Loucy (cell line): ENCODE measurements at regions not wholly inside any gene's neighbourhood (a gene's known extent, or its start where the extent isn't known, plus 50 kb on each side); places are given as distances from the start of the nearest gene placed in this dataset.

Experiments used
- H2AFZ ChIP-seq: fragments of 200-600 bp; sonication (generic); 2 replicates; pipeline ENCODE4 v1.6.0; 2016; ENCODE audit warnings: antibody characterized with exemption, mild to moderate bottlenecking, low read length, moderate library complexity
- H3F3A ChIP-seq: fragments of 200-600 bp; 2 replicates; pipeline ENCODE4 v1.6.0; 2016; ENCODE audit warnings: antibody characterized with exemption, low read depth, mild to moderate bottlenecking
- H3K27me3 ChIP-seq: fragments of 200-600 bp; sonication (generic); 2 replicates; pipeline ENCODE4 v1.6.1; 2014; ENCODE audit warnings: low read length, mild to moderate bottlenecking; ENCODE audit not compliant: insufficient read depth, poor library complexity, severe bottlenecking
- H3K36me3 ChIP-seq: fragments of 200-600 bp; sonication (generic); 2 replicates; pipeline ENCODE4 v1.6.1; 2016; ENCODE audit warnings: low read length; ENCODE audit not compliant: insufficient read depth
- H3K4me1 ChIP-seq: fragments of 200-600 bp; sonication (generic); 2 replicates; pipeline ENCODE4 v1.5.1; 2014; ENCODE audit warnings: low read length, mild to moderate bottlenecking; ENCODE audit not compliant: insufficient read depth, poor library complexity, severe bottlenecking
- H3K4me2 ChIP-seq: fragments of 200-600 bp; sonication (generic); 2 replicates; pipeline ENCODE4 v1.6.0; 2014; ENCODE audit warnings: antibody characterized with exemption, low read length, low read depth, mild to moderate bottlenecking; ENCODE audit not compliant: poor library complexity, severe bottlenecking
- H3K4me3 ChIP-seq: fragments of 200-600 bp; sonication (generic); 2 replicates; pipeline ENCODE4 v1.5.1; 2014; ENCODE audit warnings: low read length, mild to moderate bottlenecking, mixed read lengths; ENCODE audit not compliant: poor library complexity, severe bottlenecking
- H3K79me2 ChIP-seq: fragments of 200-600 bp; sonication (generic); 2 replicates; pipeline ENCODE4 v1.6.1; 2014; ENCODE audit warnings: low read length; ENCODE audit not compliant: insufficient read depth
- H3K9ac ChIP-seq: fragments of 200-600 bp; sonication (generic); 2 replicates; pipeline ENCODE4 v1.6.0; 2014; ENCODE audit warnings: mild to moderate bottlenecking, low read depth, low read length, moderate library complexity; ENCODE audit not compliant: poor library complexity, severe bottlenecking
- H3K9me2 ChIP-seq: fragments of 200-600 bp; sonication (generic); replicated peaks from 2 replicates; pipeline ENCODE4 v1.6.1; 2016; ENCODE audit warnings: low read depth, low read length, mixed read lengths
- H3K9me3 ChIP-seq: fragments of 200-600 bp; sonication (generic); 2 replicates; pipeline ENCODE4 v1.6.1; 2014; ENCODE audit warnings: mild to moderate bottlenecking, antibody characterized with exemption, low read length, low read depth; ENCODE audit not compliant: insufficient read depth
- H4K20me1 ChIP-seq: fragments of 200-600 bp; sonication (generic); 2 replicates; pipeline ENCODE4 v1.6.0; 2014; ENCODE audit warnings: antibody characterized with exemption, low read length, mild to moderate bottlenecking; ENCODE audit not compliant: insufficient read depth, poor library complexity, severe bottlenecking
- CTCF ChIP-seq: fragments of 200-600 bp; sonication (generic); conservative IDR thresholded peaks from 2 replicates; pipeline ENCODE4 v1.5.1; 2014; ENCODE audit warnings: mild to moderate bottlenecking, antibody characterized with exemption, low read length
- EZH2phosphoT487 ChIP-seq: fragments of 200-600 bp; IDR thresholded peaks from 2 replicates; pipeline ENCODE4 v1.6.1; 2018; ENCODE audit warnings: antibody characterized with exemption, mild to moderate bottlenecking, moderate library complexity, borderline replicate concordance

GRCh38 chr1:68633141-68633919, 136.4 kb upstream of the DEPDC1 start:
- Histone ChIP-seq H3K4me3 (no peak overlapping the region), H3K9me3 (no peaks in the 10 kb centered on the region), H3K9ac (no peak overlapping the region), H3K4me1 (no peaks in the 10 kb centered on the region), H3K79me2 (no peaks in the 10 kb centered on the region), H2AFZ (0 out of 2 replicates have a peak overlapping the region, but pooled peaks have one; percentile 23), H3K4me2 (no peak overlapping the region), H3K27me3 (no peaks in the 10 kb centered on the region), H3K9me2 (no peaks in the 10 kb centered on the region), H3F3A (no peaks in the 10 kb centered on the region), H3K36me3 (no peaks in the 10 kb centered on the region), H4K20me1 (no peaks in the 10 kb centered on the region)
- TF ChIP-seq CTCF (no peak), EZH2phosphoT487 (no peak)

GRCh38 chr1:68644504-68644903, 147.6 kb upstream of the DEPDC1 start:
- Histone ChIP-seq H3K9ac (no peak overlapping the region), H3K4me1 (no peaks in the 10 kb centered on the region), H3K9me2 (no peaks in the 10 kb centered on the region), H3K27me3 (no peaks in the 10 kb centered on the region), H3F3A (no peaks in the 10 kb centered on the region), H4K20me1 (no peaks in the 10 kb centered on the region), H3K4me3 (no peak overlapping the region), H3K36me3 (no peaks in the 10 kb centered on the region), H3K79me2 (no peaks in the 10 kb centered on the region), H3K9me3 (no peaks in the 10 kb centered on the region), H3K4me2 (no peak overlapping the region), H2AFZ (no peak overlapping the region)
- TF ChIP-seq CTCF (no peak), EZH2phosphoT487 (no peak)

- Histone ChIP-seq H3K36me3 (no peaks in the 10 kb centered on the region), H4K20me1 (no peaks in the 10 kb centered on the region), H3K9ac (no peak overlapping the region), H3K79me2 (no peaks in the 10 kb centered on the region), H3K4me3 (no peak overlapping the region), H3K4me1 (no peaks in the 10 kb centered on the region), H3F3A (no peaks in the 10 kb centered on the region), H3K9me3 (no peaks in the 10 kb centered on the region), H2AFZ (no peak overlapping the region), H3K4me2 (no peak overlapping the region), H3K9me2 (no peaks in the 10 kb centered on the region), H3K27me3 (no peaks in the 10 kb centered on the region)
- TF ChIP-seq EZH2phosphoT487 = no peak
- no peak for TF ChIP-seq CTCF
Measured at GRCh38 chr1:68651115-68651514, 154.2 kb upstream of the DEPDC1 start.
